Lower lobe of right lung (tissue), 2 donors: ENCODE measurements at regions not wholly inside any gene's neighbourhood (a gene's known extent, or its start where the extent isn't known, plus 50 kb on each side); places are given as distances from the start of the nearest gene placed in this dataset.

Experiments used
- ATAC-seq, 2 donors: fragments of 200-7000 bp; cut with Tn5 transposase; one replicate each; pipeline ENCODE4 v1.9.1; 2020 to 2022; ENCODE audit warnings: mild to moderate bottlenecking in 2 of 2, moderate library complexity in 2 of 2
- DNase-seq: peaks from one replicate; pipeline ENCODE4 v3.0.0-alpha.2; 2020
- H3K27ac ChIP-seq: fragments of 200-600 bp; one replicate; pipeline ENCODE4 v1.8.0; 2022
- H3K27me3 ChIP-seq: fragments of 200-600 bp; one replicate; pipeline ENCODE4 v1.8.0; 2022; ENCODE audit warnings: low read depth
- H3K36me3 ChIP-seq: fragments of 200-600 bp; one replicate; pipeline ENCODE4 v1.8.0; 2022; ENCODE audit warnings: mild to moderate bottlenecking
- H3K4me1 ChIP-seq: fragments of 200-600 bp; one replicate; pipeline ENCODE4 v1.8.0; 2022
- H3K4me3 ChIP-seq: fragments of 200-600 bp; one replicate; pipeline ENCODE4 v1.8.0; 2022; ENCODE audit warnings: mild to moderate bottlenecking
- H3K9me3 ChIP-seq: fragments of 200-600 bp; one replicate; pipeline ENCODE4 v1.8.0; 2022
- CTCF ChIP-seq: fragments of 200-600 bp; IDR thresholded peaks from one replicate; pipeline ENCODE4 v1.8.0; 2022; ENCODE audit warnings: antibody characterized with exemption, mild to moderate bottlenecking
- intact Hi-C: fragments of 100-400 bp; cut with DNase I; formaldehyde crosslinking; loops from one replicate; pipeline ENCODE4 v1.11.0; 2022
- donor health status: DM: no; HTN: yes; CAD: no; lungs with severe emphysema.

GRCh38 chr16:80466024-80466987, 74.5 kb upstream of the DYNLRB2 start:
- DNase-seq, result peak; percentile 48

GRCh38 chr16:80463751-80464495, 76.9 kb upstream of the DYNLRB2 start:
- intact Hi-C loops, result no loop called here
- no peak for DNase-seq

More at GRCh38 chr16:80466024-80466987, 74.5 kb upstream of the DYNLRB2 start:
- TF ChIP-seq CTCF, result peak; percentile 74
- Histone ChIP-seq H3K36me3 (no peaks in the 10 kb centered on the region), H3K9me3 (no peaks in the 10 kb centered on the region), H3K27me3 (no peaks in the 10 kb centered on the region), H3K4me1 (no peaks in the 10 kb centered on the region), H3K4me3 (no peak overlapping the region), H3K27ac (no peak overlapping the region)
- ATAC-seq, result peak; percentile 65 to 88
- intact Hi-C loops, result no loop called here

GRCh38 chr16:80463326-80463725, 77.5 kb upstream of the DYNLRB2 start:
- DNase-seq, result no peak
- no peak for TF ChIP-seq CTCF
- Histone ChIP-seq H3K27me3 (no peaks in the 10 kb centered on the region), H3K27ac (no peak overlapping the region), H3K9me3 (no peaks in the 10 kb centered on the region), H3K36me3 (no peaks in the 10 kb centered on the region), H3K4me1 (no peaks in the 10 kb centered on the region), H3K4me3 (no peak overlapping the region)
- intact Hi-C loops, result no loop called here
- no peak for ATAC-seq

More at GRCh38 chr16:80463751-80464495, 76.9 kb upstream of the DYNLRB2 start:
- Histone ChIP-seq H3K4me3 (no peak overlapping the region), H3K4me1 (no peaks in the 10 kb centered on the region), H3K36me3 (no peaks in the 10 kb centered on the region), H3K27me3 (no peaks in the 10 kb centered on the region), H3K27ac (no peak overlapping the region), H3K9me3 (no peaks in the 10 kb centered on the region)
- ATAC-seq, result no peak
- TF ChIP-seq CTCF, result no peak

- no peak for TF ChIP-seq CTCF
- Histone ChIP-seq H3K36me3 (no peaks in the 10 kb centered on the region), H3K4me3 (no peak overlapping the region), H3K27me3 (no peaks in the 10 kb centered on the region), H3K27ac (no peak overlapping the region), H3K9me3 (no peaks in the 10 kb centered on the region), H3K4me1 (no peaks in the 10 kb centered on the region)
- no peak for DNase-seq
- no peak for ATAC-seq
- intact Hi-C loops, result no loop called here
Measured at GRCh38 chr16:80462917-80463316, 77.9 kb upstream of the DYNLRB2 start.

- intact Hi-C loops, result no loop called here
- no peak for ATAC-seq
- no peaks in the 10 kb centered on the region for H3K9me3 ChIP-seq
- H3K4me1 ChIP-seq, result no peaks in the 10 kb centered on the region
- DNase-seq, result no peak
- TF ChIP-seq CTCF, result no peak
- no peak overlapping the region for H3K27ac ChIP-seq
- H3K27me3 ChIP-seq, result peaks cover 4% of the 10 kb centered on the region
- H3K36me3 ChIP-seq, result no peaks in the 10 kb centered on the region
- no peak overlapping the region for H3K4me3 ChIP-seq
Measured at GRCh38 chr16:80460988-80461387, 79.8 kb upstream of the DYNLRB2 start.
